CD4-positive, alpha-beta T cell (primary cell): ENCODE measurements at regions not wholly inside any gene's neighbourhood (a gene's known extent, or its start where the extent isn't known, plus 50 kb on each side); places are given as distances from the start of the nearest gene placed in this dataset.

Experiments used
- ATAC-seq: fragments of 200-7000 bp; cut with Tn5 transposase; one replicate; pipeline ENCODE4 v1.10.0; 2022; ENCODE audit warnings: mild to moderate bottlenecking; ENCODE audit not compliant: poor library complexity
- CTCF ChIA-PET: fragments of 350-600 bp; sonication (Branson Sonifier 250); formaldehyde crosslinking; loops from one replicate; lab custom pipeline; 2021; ENCODE audit warnings: antibody characterized with exemption, inconsistent platforms; lab: Charles Lee
- POLR2A ChIA-PET: fragments of 350-600 bp; sonication (Branson Sonifier 250); formaldehyde crosslinking; loops from one replicate; lab custom pipeline; 2021; ENCODE audit warnings: antibody characterized with exemption, inconsistent platforms; lab: Charles Lee
- DNase-seq, 14 experiments: peaks; one replicate each; pipeline ENCODE4 v3.0.0-alpha.2; 2013 to 2020; ENCODE audit warnings: mixed read lengths in 2 of 14
- H3K27ac ChIP-seq, 2 donors: one replicate each; pipeline versions ENCODE4 v1.5.1 to v1.7.0; 2013; ENCODE audit warnings: low read length in 2 of 2, low read depth in 1 of 2, mild to moderate bottlenecking in 1 of 2
- H3K27me3 ChIP-seq, 2 experiments: 1 replicate in 1 of 2; 2 replicates in 1 of 2; pipeline versions ENCODE4 v1.6.1 to v1.7.0; 2013; ENCODE audit warnings: low read length in 2 of 2, control low read depth in 1 of 2, mild to moderate bottlenecking in 1 of 2, moderate library complexity in 1 of 2; ENCODE audit not compliant: insufficient read depth in 2 of 2, control insufficient read depth in 1 of 2
- H3K36me3 ChIP-seq: one replicate; pipeline ENCODE4 v1.6.1; 2013; ENCODE audit warnings: low read length, control low read depth; ENCODE audit not compliant: insufficient read depth
- H3K4me1 ChIP-seq: one replicate; pipeline ENCODE4 v1.6.1; 2013; ENCODE audit warnings: low read length, control low read depth; ENCODE audit not compliant: insufficient read depth
- H3K4me3 ChIP-seq: one replicate; pipeline ENCODE4 v1.5.1; 2013; ENCODE audit warnings: mild to moderate bottlenecking, low read length, moderate library complexity
- H3K9me3 ChIP-seq, 2 experiments: 1 replicate in 1 of 2; 2 replicates in 1 of 2; pipeline versions ENCODE4 v1.6.1 to v1.7.0; 2013; ENCODE audit warnings: low read length in 2 of 2, mild to moderate bottlenecking in 2 of 2, control low read depth in 1 of 2, moderate library complexity in 1 of 2; ENCODE audit not compliant: control insufficient read depth in 1 of 2, insufficient read depth in 1 of 2
- H3K27ac Mint-ChIP-seq: one replicate; pipeline ENCODE4 v1.8.0; 2020; ENCODE audit warnings: mixed read lengths
- H3K27me3 Mint-ChIP-seq: one replicate; pipeline ENCODE4 v1.8.0; 2021; ENCODE audit warnings: mixed read lengths
- H3K36me3 Mint-ChIP-seq: one replicate; pipeline ENCODE4 v1.8.0; 2021; ENCODE audit warnings: low read depth, mixed read lengths
- H3K4me1 Mint-ChIP-seq: one replicate; pipeline ENCODE4 v1.8.0; 2021; ENCODE audit warnings: low read depth, mixed read lengths
- H3K4me3 Mint-ChIP-seq: one replicate; pipeline ENCODE4 v1.8.0; 2020; ENCODE audit warnings: mild to moderate bottlenecking, mixed read lengths
- H3K9me3 Mint-ChIP-seq: one replicate; pipeline ENCODE4 v1.8.0; 2020; ENCODE audit warnings: mixed read lengths
- CTCF ChIP-seq: fragments of 200-600 bp; IDR thresholded peaks from one replicate; pipeline ENCODE4 v1.8.0; 2022; ENCODE audit warnings: antibody characterized with exemption, mild to moderate bottlenecking
- intact Hi-C, 2 experiments: fragments of 100-400 bp; cut with DNase I in 1 of 2; cut with micrococcal nuclease in 1 of 2; formaldehyde crosslinking; loops; one replicate each; pipeline versions ENCODE4 v1.15.1 to v1.9.0; 2023 to 2025; cut with DNase I, micrococcal nuclease

DNA sequence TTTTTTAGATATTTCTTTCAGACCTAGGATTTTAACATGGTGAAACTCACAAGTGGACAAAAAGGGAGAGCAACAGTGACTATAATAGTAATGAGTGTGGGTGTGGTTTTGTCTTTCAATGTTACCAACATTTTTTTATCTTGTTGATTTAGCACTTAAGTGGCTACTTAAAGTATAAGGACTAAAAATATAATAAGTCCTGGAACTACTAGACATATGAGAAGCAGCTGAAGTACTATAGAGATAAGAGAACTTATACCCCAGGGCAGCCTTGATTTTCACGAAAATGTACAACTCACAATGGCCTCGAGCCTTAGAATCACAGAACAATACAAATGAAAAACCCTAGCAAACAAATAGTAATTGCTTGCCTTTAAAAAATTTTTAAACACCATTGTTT, 1151.8 kb downstream of the TYW1 start:
- intact Hi-C loops, result no loop called here
- Mint-ChIP-seq H3K4me1 (no peaks in the 10 kb centered on the region), H3K27ac (no peak overlapping the region), H3K9me3 (peaks cover 9% of the 10 kb centered on the region), H3K27me3 (no peaks in the 10 kb centered on the region), H3K4me3 (no peak overlapping the region), H3K36me3 (no peaks in the 10 kb centered on the region)
- H3K4me1 ChIP-seq, result no peaks in the 10 kb centered on the region
- no peak for TF ChIP-seq CTCF
- ATAC-seq (no peak), DNase-seq (no peak)
- no peak overlapping the region for H3K4me3 ChIP-seq
- H3K27me3 ChIP-seq, result no peaks in the 10 kb centered on the region
- H3K27ac ChIP-seq, result no peak overlapping the region
- H3K36me3 ChIP-seq, result no peaks in the 10 kb centered on the region
- ChIA-PET POLR2A (no interaction called here), CTCF (interaction anchor here (0.7 kb wide), 1 partner anchor 9 kb away, joined by 3 read pairs; no protein-coding TSS in a partner anchor)
- H3K9me3 ChIP-seq, result peaks cover 5 to 17% of the 10 kb centered on the region in 2 experiments

- no peak for DNase-seq
- Mint-ChIP-seq H3K4me1 (no peaks in the 10 kb centered on the region), H3K27ac (no peak overlapping the region), H3K27me3 (no peaks in the 10 kb centered on the region), H3K4me3 (no peak overlapping the region), H3K9me3 (peaks cover 14% of the 10 kb centered on the region), H3K36me3 (no peaks in the 10 kb centered on the region)
- Histone ChIP-seq H3K9me3 (peaks cover 7 to 16% of the 10 kb centered on the region in 2 experiments), H3K27me3 (no peaks in the 10 kb centered on the region), H3K4me3 (no peak overlapping the region), H3K27ac (no peak overlapping the region), H3K36me3 (no peaks in the 10 kb centered on the region), H3K4me1 (no peaks in the 10 kb centered on the region)
- ATAC-seq, result no peak
- ChIA-PET POLR2A (no interaction called here), CTCF (no interaction called here)
- no peak for TF ChIP-seq CTCF
- intact Hi-C loops, result no loop called here
Measured at GRCh38 chr7:68152205-68152604, 1155.6 kb downstream of the TYW1 start.

GRCh38 chr7:68155676-68156075, 1159.0 kb downstream of the TYW1 start:
- no peak for TF ChIP-seq CTCF
- intact Hi-C loops, result no loop called here
- Mint-ChIP-seq H3K9me3 (peaks cover 16% of the 10 kb centered on the region), H3K36me3 (no peaks in the 10 kb centered on the region), H3K4me3 (no peak overlapping the region), H3K27ac (no peak overlapping the region), H3K27me3 (no peaks in the 10 kb centered on the region), H3K4me1 (no peaks in the 10 kb centered on the region)
- ATAC-seq (no peak), DNase-seq (no peak)
- H3K9me3 ChIP-seq, result peaks cover 7 to 14% of the 10 kb centered on the region in 2 experiments
- no peaks in the 10 kb centered on the region for H3K27me3 ChIP-seq
- POLR2A ChIA-PET, result no interaction called here
- no peak overlapping the region for H3K4me3 ChIP-seq
- H3K36me3 ChIP-seq, result no peaks in the 10 kb centered on the region
- CTCF ChIA-PET, result no interaction called here
- H3K4me1 ChIP-seq, result no peaks in the 10 kb centered on the region
- H3K27ac ChIP-seq, result no peak overlapping the region
